BLaER1 (cell line): ENCODE measurements at regions not wholly inside any gene's neighbourhood (a gene's known extent, or its start where the extent isn't known, plus 50 kb on each side); places are given as distances from the start of the nearest gene placed in this dataset.
A peak's percentile ranks its signal among the peaks of the same experiment; 100 is the strongest.

Experiments used
- H3K27ac ChIP-seq: shearing (Covaris generic); formaldehyde crosslinking; 2 replicates; pipeline ENCODE4 v1.8.1; 2022
- H3K27me3 ChIP-seq: shearing (Covaris generic); formaldehyde crosslinking; 2 replicates; pipeline ENCODE4 v1.8.1; 2022
- H3K36me3 ChIP-seq: shearing (Covaris generic); formaldehyde crosslinking; 2 replicates; pipeline ENCODE4 v1.8.1; 2022
- H3K4me1 ChIP-seq: shearing (Covaris generic); formaldehyde crosslinking; 2 replicates; pipeline ENCODE4 v1.8.1; 2022
- H3K4me2 ChIP-seq: shearing (Covaris generic); formaldehyde crosslinking; 2 replicates; pipeline ENCODE4 v1.8.1; 2022
- H3K4me3 ChIP-seq: shearing (Covaris generic); formaldehyde crosslinking; 2 replicates; pipeline ENCODE4 v1.8.1; 2022
- H3K9ac ChIP-seq: shearing (Covaris generic); formaldehyde crosslinking; 2 replicates; pipeline ENCODE4 v1.8.1; 2022
- H3K9me3 ChIP-seq: shearing (Covaris generic); formaldehyde crosslinking; 2 replicates; pipeline ENCODE4 v1.8.1; 2022
- H4K20me1 ChIP-seq: shearing (Covaris generic); formaldehyde crosslinking; 2 replicates; pipeline ENCODE4 v1.8.1; 2022
- Cebpa-rat ChIP-seq: shearing (Covaris generic); IDR thresholded peaks from 2 replicates; pipeline ENCODE4 v1.8.1; 2022

DNA sequence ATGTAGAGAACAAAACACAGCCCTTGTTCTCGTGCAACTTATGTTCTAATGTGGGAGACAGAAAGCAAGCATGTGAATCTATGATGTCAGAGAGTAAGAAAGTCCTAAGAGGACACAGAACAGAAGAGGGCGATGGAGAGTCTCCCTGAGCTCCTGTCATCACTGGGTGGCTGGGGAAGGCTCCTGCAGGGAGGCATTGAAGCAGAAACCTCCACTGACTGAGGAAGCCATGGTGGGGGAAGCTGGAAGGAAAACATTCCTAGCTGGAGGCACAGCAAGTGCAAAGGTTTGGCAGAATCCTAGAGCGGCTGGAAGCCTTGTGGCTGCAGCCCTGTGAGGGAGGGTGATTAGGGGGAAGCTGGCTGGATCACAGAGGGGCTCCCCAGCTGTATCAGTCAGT is 248.0 kb downstream of the CDH26 start:
- H3K4me3 ChIP-seq, result no peak overlapping the region
- H3K9ac ChIP-seq, result no peak overlapping the region
- peaks cover 38% of the 10 kb centered on the region for H3K4me1 ChIP-seq
- no peak overlapping the region for H3K27ac ChIP-seq
- TF ChIP-seq Cebpa-rat, result no peak
- H4K20me1 ChIP-seq, result no peaks in the 10 kb centered on the region
- no peaks in the 10 kb centered on the region for H3K36me3 ChIP-seq
- peak overlapping the region; percentile 2; the same call in 1 of the 2 replicates for H3K4me2 ChIP-seq
- H3K27me3 ChIP-seq, result no peaks in the 10 kb centered on the region
- H3K9me3 ChIP-seq, result no peaks in the 10 kb centered on the region

DNA sequence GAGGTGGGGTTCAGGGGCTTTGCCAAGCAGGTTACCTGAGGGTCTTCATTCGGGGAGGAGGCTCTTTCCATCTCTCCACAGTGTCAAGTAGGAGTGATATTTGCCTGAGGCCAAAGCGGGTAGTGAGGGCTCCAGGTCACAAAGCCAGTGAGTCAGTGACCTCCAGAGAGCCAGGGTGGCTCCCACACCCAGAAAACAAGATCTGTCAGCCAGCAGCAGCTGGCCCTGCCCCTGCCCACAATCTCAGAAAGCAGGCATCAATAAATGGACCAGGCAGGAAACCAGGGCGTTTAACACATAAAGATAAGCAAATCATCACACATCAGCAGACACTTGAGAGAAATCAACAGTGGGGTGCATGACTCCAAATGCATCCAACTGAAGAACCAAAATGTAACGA is 250.8 kb downstream of the CDH26 start:
- no peak for TF ChIP-seq Cebpa-rat
- Histone ChIP-seq H3K36me3 (no peaks in the 10 kb centered on the region), H3K4me3 (no peak overlapping the region), H3K27me3 (no peaks in the 10 kb centered on the region), H3K4me1 (peaks cover 34% of the 10 kb centered on the region), H3K27ac (no peak overlapping the region), H3K4me2 (peak overlapping the region; percentile 54), H3K9me3 (no peaks in the 10 kb centered on the region), H4K20me1 (no peaks in the 10 kb centered on the region), H3K9ac (no peak overlapping the region; the same call in 1 of the 2 replicates)

DNA sequence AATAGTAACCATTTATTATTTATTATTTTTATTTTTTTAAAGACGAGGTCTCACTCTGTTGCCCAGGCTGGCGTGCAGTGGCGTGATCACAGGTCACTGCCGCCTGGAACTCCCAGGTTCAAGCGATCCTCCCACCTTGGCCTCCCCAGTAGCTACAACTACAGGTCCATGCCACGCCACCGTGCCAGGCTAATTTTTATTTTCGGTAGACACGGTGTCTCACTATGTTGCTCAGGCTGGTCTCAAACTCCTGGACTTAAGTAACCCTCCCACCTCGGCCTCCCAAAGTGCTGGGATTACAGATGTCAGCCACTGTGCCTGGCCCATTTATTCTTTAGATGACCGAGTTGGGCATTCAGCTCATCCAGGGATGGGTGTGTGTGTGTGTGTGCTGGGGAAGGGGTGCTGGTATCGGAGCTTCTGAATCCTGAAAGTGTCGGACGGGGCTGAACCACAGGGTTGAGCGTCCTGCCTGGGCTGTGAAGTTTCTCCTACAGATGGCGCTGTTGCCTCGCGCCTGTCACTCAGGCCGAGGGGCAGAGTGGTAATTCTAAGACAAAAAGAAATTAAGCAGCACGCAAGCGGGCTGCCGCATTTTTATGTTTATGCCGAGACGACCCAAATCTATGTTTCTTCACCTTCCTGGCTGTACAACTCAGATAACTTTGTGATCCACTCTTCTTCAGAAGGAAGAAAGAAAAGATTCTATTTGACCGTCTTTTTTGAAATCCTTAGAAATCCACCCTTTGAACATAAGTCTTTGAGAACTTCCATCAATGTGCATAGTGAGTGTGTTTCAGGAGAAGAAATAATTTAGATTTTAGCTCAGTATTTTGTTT is 252.8 kb downstream of the CDH26 start:
- Histone ChIP-seq H3K4me1 (peaks cover 32% of the 10 kb centered on the region), H3K4me3 (no peak overlapping the region), H3K9me3 (no peaks in the 10 kb centered on the region), H4K20me1 (no peaks in the 10 kb centered on the region), H3K9ac (no peak overlapping the region), H3K27ac (no peak overlapping the region), H3K36me3 (no peaks in the 10 kb centered on the region), H3K27me3 (no peaks in the 10 kb centered on the region), H3K4me2 (peak overlapping the region; percentile 17; the same call in 1 of the 2 replicates)
- TF ChIP-seq Cebpa-rat, result no peak

DNA sequence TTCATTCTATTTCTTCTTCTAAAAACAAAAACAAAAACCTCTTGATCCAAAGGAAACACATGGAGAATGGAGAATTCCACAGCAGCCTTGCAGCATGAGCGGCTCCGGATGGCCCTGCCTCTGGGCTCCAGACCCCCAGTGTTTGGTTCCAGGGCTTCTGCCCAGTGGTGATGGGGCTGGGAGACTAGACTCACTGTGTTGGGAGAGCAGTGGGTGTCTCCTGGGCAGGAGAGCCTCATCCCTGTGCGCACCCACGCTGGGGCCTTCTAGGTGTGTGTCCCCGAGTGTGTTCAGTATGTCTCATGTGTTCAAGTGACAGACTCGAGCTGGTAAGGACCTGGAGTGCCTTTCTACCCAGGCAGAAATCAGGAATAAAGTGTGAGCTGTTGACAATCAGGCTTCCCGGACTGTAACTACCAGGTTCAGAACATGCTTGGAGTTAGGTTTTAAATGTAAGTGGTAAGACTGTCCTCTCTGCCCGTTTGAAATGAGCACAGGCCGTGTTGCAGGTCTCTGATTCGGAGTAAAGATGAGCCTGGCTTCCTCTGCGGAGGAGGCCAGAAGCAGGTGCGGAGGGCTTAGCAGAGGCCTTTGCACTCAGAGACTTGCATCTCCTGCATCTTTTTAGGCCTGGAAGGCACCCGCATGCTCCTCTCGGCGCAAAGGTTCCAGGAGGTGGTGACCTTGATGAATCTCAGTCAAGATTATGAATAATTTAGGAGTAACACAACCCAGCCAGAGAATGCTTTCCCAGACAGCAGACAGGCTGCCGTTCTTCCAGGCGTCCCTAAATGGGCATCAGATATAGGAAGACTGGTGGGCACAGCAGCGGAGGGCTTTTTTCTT is 253.6 kb downstream of the CDH26 start:
- Histone ChIP-seq H3K4me2 (peak overlapping the region; percentile 17; the same call in 1 of the 2 replicates), H3K27me3 (no peaks in the 10 kb centered on the region), H3K4me3 (no peak overlapping the region), H3K36me3 (no peaks in the 10 kb centered on the region), H3K4me1 (peaks cover 26% of the 10 kb centered on the region), H3K9me3 (no peaks in the 10 kb centered on the region), H3K27ac (no peak overlapping the region), H3K9ac (no peak overlapping the region), H4K20me1 (no peaks in the 10 kb centered on the region)
- no peak for TF ChIP-seq Cebpa-rat

DNA sequence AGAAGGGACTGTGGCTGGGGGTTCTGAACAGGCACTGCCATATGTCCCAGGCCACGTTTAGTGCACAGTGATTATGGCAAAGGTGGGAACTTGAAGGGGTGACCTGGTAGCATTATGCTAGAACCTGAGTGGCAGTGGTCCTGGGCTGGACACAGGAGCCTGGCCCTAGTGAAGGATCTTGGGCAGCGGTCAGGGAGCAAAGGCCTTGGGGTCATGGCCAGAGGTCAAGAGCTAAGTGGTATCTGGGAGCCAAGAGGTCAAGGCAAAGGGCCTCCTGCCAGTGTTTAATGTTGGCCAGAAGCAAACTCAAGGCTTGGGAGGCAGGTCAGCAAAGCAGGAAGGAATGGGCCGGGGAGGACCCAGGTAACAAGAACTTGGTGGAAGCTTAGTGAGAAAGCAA is 254.5 kb downstream of the CDH26 start:
- TF ChIP-seq Cebpa-rat, result no peak
- Histone ChIP-seq H3K27ac (no peak overlapping the region), H4K20me1 (no peaks in the 10 kb centered on the region), H3K27me3 (no peaks in the 10 kb centered on the region), H3K9me3 (no peaks in the 10 kb centered on the region), H3K4me1 (peaks cover 26% of the 10 kb centered on the region), H3K4me3 (no peak overlapping the region), H3K9ac (no peak overlapping the region), H3K36me3 (no peaks in the 10 kb centered on the region), H3K4me2 (no peak overlapping the region)

DNA sequence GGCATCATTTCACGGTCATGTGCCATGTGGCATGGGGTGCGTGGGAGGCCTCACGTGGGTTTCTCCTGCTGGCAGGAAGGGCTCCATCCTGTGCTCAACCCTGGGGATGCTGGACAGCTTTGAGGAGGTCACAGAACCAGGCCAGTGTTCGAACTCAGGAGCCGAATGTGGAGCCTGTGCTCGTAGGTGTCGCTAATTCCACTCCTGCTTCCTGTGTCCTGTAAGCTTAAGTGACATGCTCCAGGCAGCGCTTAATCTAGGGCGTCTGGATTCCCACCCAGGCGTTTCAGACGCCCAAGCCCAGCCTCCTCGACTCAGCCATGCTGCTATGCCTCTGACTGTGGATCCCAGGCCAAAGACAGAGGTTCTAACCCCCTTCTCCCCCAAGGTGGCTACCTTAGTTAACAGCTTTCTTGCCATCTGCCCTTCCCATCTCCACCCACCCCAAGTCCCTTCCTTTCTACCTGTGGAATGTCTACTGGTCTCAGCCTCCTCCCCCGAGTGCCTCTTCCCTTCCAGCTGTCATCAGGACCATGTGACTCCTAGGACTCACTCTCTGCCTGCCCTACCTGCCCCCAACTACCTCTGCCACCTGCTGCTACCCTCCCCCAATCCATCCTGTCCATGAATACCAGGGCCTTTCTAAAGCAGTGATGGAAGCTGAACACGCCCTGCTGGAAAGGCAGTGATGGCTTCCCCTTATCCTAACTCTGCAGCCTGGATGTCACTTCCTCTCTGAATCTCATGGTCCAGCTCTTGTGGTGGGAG is 255.1 kb downstream of the CDH26 start:
- no peak overlapping the region for H3K27ac ChIP-seq
- no peak overlapping the region for H3K4me2 ChIP-seq
- no peaks in the 10 kb centered on the region for H3K27me3 ChIP-seq
- H4K20me1 ChIP-seq, result no peaks in the 10 kb centered on the region
- no peak for TF ChIP-seq Cebpa-rat
- H3K4me3 ChIP-seq, result no peak overlapping the region
- no peak overlapping the region for H3K9ac ChIP-seq
- no peaks in the 10 kb centered on the region for H3K36me3 ChIP-seq
- H3K4me1 ChIP-seq, result peaks cover 22% of the 10 kb centered on the region
- H3K9me3 ChIP-seq, result no peaks in the 10 kb centered on the region

DNA sequence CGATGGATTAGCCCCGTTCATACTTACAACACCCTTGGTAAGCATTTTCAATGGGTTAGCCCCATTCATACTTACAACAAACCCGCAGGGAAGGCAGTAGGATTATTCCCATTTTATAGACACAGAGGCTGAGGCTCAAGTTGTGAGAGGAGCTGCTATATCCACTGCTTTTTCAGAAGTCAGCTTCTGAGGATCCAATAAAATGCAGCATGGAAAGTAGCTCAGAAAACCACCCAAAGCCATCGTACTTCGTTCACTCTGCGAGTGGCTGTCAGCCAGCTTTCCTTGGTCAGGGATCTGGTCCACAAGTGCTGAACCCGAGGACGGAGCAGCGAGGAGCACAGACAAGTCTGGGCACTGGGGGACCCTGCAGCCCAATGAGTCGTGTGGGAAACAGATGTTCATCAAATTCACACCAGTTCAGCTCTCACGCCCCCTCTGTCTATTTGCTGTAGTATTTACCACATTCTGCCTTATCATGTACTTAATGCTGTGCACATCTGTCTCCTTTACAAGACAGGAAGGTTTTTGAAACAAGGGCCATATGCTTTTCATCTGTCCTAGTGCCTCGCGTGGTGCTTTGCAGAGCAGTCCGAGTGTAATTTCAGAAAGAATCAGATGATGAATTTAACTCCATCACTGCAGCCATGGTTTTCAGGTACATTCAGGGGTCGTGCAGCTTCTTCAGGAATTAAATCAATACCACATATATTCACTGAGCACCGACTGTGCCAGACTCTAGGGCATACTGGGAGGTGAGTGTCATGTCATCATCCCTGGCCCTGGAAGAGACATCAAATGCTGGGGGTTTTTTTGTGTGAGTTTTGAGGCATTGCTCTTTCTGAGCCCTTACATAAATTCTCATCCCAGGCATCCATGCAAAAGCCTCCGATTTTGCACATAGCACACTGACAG is 256.9 kb downstream of the CDH26 start:
- TF ChIP-seq Cebpa-rat, result no peak
- no peaks in the 10 kb centered on the region for H3K9me3 ChIP-seq
- H3K27me3 ChIP-seq, result no peaks in the 10 kb centered on the region
- H3K36me3 ChIP-seq, result no peaks in the 10 kb centered on the region
- no peak overlapping the region for H3K4me3 ChIP-seq
- H4K20me1 ChIP-seq, result no peaks in the 10 kb centered on the region
- H3K27ac ChIP-seq, result no peak overlapping the region
- no peak overlapping the region for H3K9ac ChIP-seq
- H3K4me1 ChIP-seq, result peaks cover 3% of the 10 kb centered on the region; the same call in 1 of the 2 replicates
- H3K4me2 ChIP-seq, result no peak overlapping the region

DNA sequence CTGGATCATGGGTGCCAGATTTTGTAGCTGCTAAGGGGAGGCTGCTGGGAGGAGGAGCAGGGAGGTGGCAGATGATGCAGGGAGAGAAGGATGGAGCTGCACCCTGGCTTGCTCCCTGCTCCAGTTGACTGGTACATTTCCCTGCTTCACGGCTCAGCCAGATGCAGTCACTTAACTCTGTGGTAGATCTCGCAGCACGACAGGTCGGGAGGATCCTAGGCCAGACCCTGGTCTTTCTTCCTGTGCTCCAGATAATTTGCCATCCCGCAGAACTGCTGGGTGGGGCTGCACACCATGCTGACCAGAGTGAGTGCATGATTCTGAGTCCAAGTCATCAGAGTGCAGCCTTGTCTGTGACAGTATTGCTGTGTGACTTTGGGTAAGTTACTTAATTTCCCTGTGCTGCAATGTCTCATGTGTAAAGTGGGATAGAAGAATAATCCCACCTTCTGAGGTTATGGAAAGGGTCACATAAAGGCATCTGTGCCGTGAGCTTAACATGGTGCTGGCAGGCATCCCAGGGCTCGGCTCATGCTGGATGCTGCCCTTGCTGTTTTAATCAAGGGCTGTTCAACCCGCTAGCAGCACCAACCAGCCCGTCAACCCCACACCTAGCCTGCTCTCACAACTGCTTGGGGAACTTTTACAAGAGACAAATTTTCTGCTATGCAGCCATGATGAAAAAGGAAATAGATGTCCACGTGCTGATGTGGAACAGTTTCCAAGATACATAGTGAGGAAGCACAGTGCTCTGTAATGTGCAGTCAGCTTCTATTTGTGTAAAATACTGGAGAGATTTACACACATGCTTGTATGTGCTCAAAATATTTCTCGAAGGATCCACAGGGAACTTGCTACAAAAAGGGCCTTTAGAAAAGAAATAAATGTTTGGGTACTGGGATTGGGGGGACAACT is 257.9 kb downstream of the CDH26 start:
- Histone ChIP-seq H3K4me3 (no peak overlapping the region), H3K36me3 (no peaks in the 10 kb centered on the region), H3K9me3 (no peaks in the 10 kb centered on the region), H3K27me3 (no peaks in the 10 kb centered on the region), H3K4me1 (no peaks in the 10 kb centered on the region), H3K27ac (no peak overlapping the region), H3K4me2 (no peak overlapping the region), H4K20me1 (no peaks in the 10 kb centered on the region), H3K9ac (no peak overlapping the region)
- no peak for TF ChIP-seq Cebpa-rat
